GM23338 (cell line): ENCODE measurements at regions not wholly inside any gene's neighbourhood (a gene's known extent, or its start where the extent isn't known, plus 50 kb on each side); places are given as distances from the start of the nearest gene placed in this dataset.

ENCODE experiments used
- ATAC-seq: fragments of 200-7000 bp; cut with Tn5 transposase; 3 replicates; pipeline ENCODE4 v1.9.1; 2020
- DNase-seq: peaks from one replicate; pipeline ENCODE4 v3.0.0-alpha.2; 2015; ENCODE audit warnings: low spot score
- H2AFZ ChIP-seq: fragments of 200-600 bp; sonication (generic); 2 replicates; pipeline ENCODE4 v1.8.0; 2016; ENCODE audit warnings: antibody characterized with exemption, mild to moderate bottlenecking, moderate library complexity
- H3F3A ChIP-seq: fragments of 200-600 bp; sonication (generic); replicated peaks from 2 replicates; pipeline ENCODE4 v1.8.0; 2017; ENCODE audit warnings: antibody characterized with exemption, mixed run types, low read depth
- H3K27ac ChIP-seq: fragments of 200-600 bp; sonication (generic); 2 replicates; pipeline ENCODE4 v1.6.1; 2016; ENCODE audit warnings: low read depth
- H3K27me3 ChIP-seq: fragments of 200-600 bp; sonication (generic); 2 replicates; pipeline ENCODE4 v1.8.0; 2016; ENCODE audit warnings: mild to moderate bottlenecking, mixed run types, moderate library complexity; ENCODE audit not compliant: insufficient read depth
- H3K36me3 ChIP-seq: fragments of 200-600 bp; sonication (generic); 2 replicates; pipeline ENCODE4 v1.8.0; 2016; ENCODE audit warnings: mild to moderate bottlenecking; ENCODE audit not compliant: insufficient read depth
- H3K4me1 ChIP-seq: fragments of 200-600 bp; sonication (generic); 2 replicates; pipeline ENCODE4 v1.8.0; 2016; ENCODE audit warnings: mild to moderate bottlenecking, moderate library complexity; ENCODE audit not compliant: insufficient read depth
- H3K4me2 ChIP-seq: fragments of 200-600 bp; sonication (generic); 2 replicates; pipeline ENCODE4 v1.7.1; 2017; ENCODE audit warnings: mixed run types
- H3K4me3 ChIP-seq: fragments of 200-600 bp; sonication (generic); 2 replicates; pipeline ENCODE4 v1.6.1; 2016; ENCODE audit warnings: mixed run types
- H3K79me2 ChIP-seq: fragments of 200-600 bp; sonication (generic); replicated peaks from 2 replicates; pipeline ENCODE4 v1.8.0; 2017; ENCODE audit warnings: mild to moderate bottlenecking; ENCODE audit not compliant: insufficient read depth
- H3K9me2 ChIP-seq: fragments of 200-600 bp; sonication (generic); 2 replicates; pipeline ENCODE4 v1.8.0; 2017; ENCODE audit not compliant: insufficient read depth
- H4K20me1 ChIP-seq: fragments of 200-600 bp; sonication (generic); replicated peaks from 2 replicates; pipeline ENCODE4 v1.8.0; 2017; ENCODE audit warnings: mild to moderate bottlenecking; ENCODE audit not compliant: insufficient read depth
- H3K27ac Mint-ChIP-seq: 2 replicates; pipeline ENCODE4 v1.8.0; 2020; ENCODE audit warnings: inconsistent platforms, mild to moderate bottlenecking, moderate library complexity, mixed read lengths
- H3K27me3 Mint-ChIP-seq: 3 replicates; pipeline ENCODE4 v1.8.0; 2022; ENCODE audit warnings: low read depth, mild to moderate bottlenecking, moderate library complexity, mixed read lengths, inconsistent platforms; ENCODE audit not compliant: insufficient read depth, poor library complexity
- H3K36me3 Mint-ChIP-seq: 3 replicates; pipeline ENCODE4 v1.8.0; 2021; ENCODE audit warnings: low read depth, mild to moderate bottlenecking, inconsistent platforms, moderate library complexity, mixed read lengths
- H3K4me1 Mint-ChIP-seq: 3 replicates; pipeline ENCODE4 v1.8.0; 2020; ENCODE audit warnings: mild to moderate bottlenecking, inconsistent platforms, mixed read lengths
- H3K4me3 Mint-ChIP-seq: 3 replicates; pipeline ENCODE4 v1.8.0; 2021; ENCODE audit warnings: moderate library complexity, mild to moderate bottlenecking, inconsistent platforms, mixed read lengths
- H3K9me3 Mint-ChIP-seq: 3 replicates; pipeline ENCODE4 v1.8.0; 2020; ENCODE audit warnings: moderate library complexity, mild to moderate bottlenecking, inconsistent platforms, mixed read lengths
- CTCF ChIP-seq, 2 experiments: fragments of 200-600 bp in 1 of 2; sonication (generic) in 1 of 2; conservative IDR thresholded peaks; 2 replicates each; pipeline versions ENCODE4 v1.5.1 to v1.6.1; 2016 to 2017; ENCODE audit warnings: antibody characterized with exemption in 2 of 2, low read depth in 2 of 2, mild to moderate bottlenecking in 2 of 2, moderate library complexity in 1 of 2
- EZH2phosphoT487 ChIP-seq: fragments of 200-600 bp; sonication (generic); IDR thresholded peaks from one replicate; pipeline ENCODE4 v1.8.1; 2018; ENCODE audit warnings: antibody characterized with exemption; ENCODE audit not compliant: unreplicated experiment
- POLR2AphosphoS5 ChIP-seq: IDR thresholded peaks from 2 replicates; pipeline ENCODE4 v1.6.1; 2016; ENCODE audit warnings: antibody characterized with exemption, low read depth
- REST ChIP-seq: IDR thresholded peaks from one replicate; pipeline ENCODE4 v1.6.1; 2018; ENCODE audit warnings: antibody characterized with exemption; ENCODE audit not compliant: unreplicated experiment
- ZNF331 ChIP-seq: fragments of 250-450 bp; sonication (Bioruptor Pico); IDR thresholded peaks from 2 replicates; pipeline ENCODE4 v1.5.0; 2020; ENCODE audit warnings: low read depth, mild to moderate bottlenecking, moderate library complexity
- ZNF462 ChIP-seq: fragments of 250-450 bp; sonication (Bioruptor Pico); IDR thresholded peaks from 2 replicates; pipeline ENCODE4 v1.5.0; 2020; ENCODE audit warnings: mild to moderate bottlenecking, moderate library complexity

- H3F3A ChIP-seq = peaks cover 8% of the 10 kb centered on the region; the same call in 1 of the 2 replicates
- Mint-ChIP-seq H3K27me3 (no peaks in the 10 kb centered on the region), H3K4me3 (no peak overlapping the region), H3K9me3 (no peaks in the 10 kb centered on the region), H3K27ac (peak overlapping the region; percentile 52), H3K4me1 (peaks cover 37% of the 10 kb centered on the region), H3K36me3 (no peaks in the 10 kb centered on the region)
- H3K36me3 ChIP-seq = no peaks in the 10 kb centered on the region
- no peaks in the 10 kb centered on the region for H3K9me2 ChIP-seq
- TF ChIP-seq CTCF (conservative IDR thresholded peaks at IDR 0.05; ENCODE audit: low read depth in 2 of 2) (no peak), ZNF331 (CRISPR knock-in tag) (no peak), EZH2phosphoT487 (no peak), ZNF462 (no peak), POLR2AphosphoS5 (no peak), REST (no peak)
- H3K27me3 ChIP-seq = no peaks in the 10 kb centered on the region
- no peaks in the 10 kb centered on the region for H4K20me1 ChIP-seq
- H3K79me2 ChIP-seq = no peaks in the 10 kb centered on the region
- ATAC-seq (peak; percentile 43), DNase-seq (peak; percentile 60)
- no peak overlapping the region for H2AFZ ChIP-seq
- peak overlapping the region; percentile 33 for H3K4me2 ChIP-seq
- peak overlapping the region; percentile 78 for H3K27ac ChIP-seq
- peaks cover 32% of the 10 kb centered on the region for H3K4me1 ChIP-seq
- H3K4me3 ChIP-seq = no peak overlapping the region
Measured at GRCh38 chr20:51886891-51887608, 84.7 kb upstream of the SALL4 start.
